A549 (cell line): ENCODE measurements at regions not wholly inside any gene's neighbourhood (a gene's known extent, or its start where the extent isn't known, plus 50 kb on each side); places are given as distances from the start of the nearest gene placed in this dataset.

Experiments used
- FOSB ChIP-seq: fragments of 250-450 bp; sonication (Bioruptor Pico); IDR thresholded peaks from 2 replicates; pipeline ENCODE4 v1.5.0; 2020; ENCODE audit warnings: mild to moderate bottlenecking, moderate library complexity
- SREBF2 ChIP-seq: fragments of 450-650 bp; IDR thresholded peaks from 2 replicates; pipeline ENCODE4 v1.6.1; 2014; ENCODE audit warnings: mild to moderate bottlenecking, moderate library complexity
- TF ChIP-seq, protein P1 (sequence below): fragments of >200 bp; sonication (Bioruptor Twin); formaldehyde crosslinking; IDR thresholded peaks from 3 replicates; pipeline ENCODE4 v1.5.1; 2016

DNA sequence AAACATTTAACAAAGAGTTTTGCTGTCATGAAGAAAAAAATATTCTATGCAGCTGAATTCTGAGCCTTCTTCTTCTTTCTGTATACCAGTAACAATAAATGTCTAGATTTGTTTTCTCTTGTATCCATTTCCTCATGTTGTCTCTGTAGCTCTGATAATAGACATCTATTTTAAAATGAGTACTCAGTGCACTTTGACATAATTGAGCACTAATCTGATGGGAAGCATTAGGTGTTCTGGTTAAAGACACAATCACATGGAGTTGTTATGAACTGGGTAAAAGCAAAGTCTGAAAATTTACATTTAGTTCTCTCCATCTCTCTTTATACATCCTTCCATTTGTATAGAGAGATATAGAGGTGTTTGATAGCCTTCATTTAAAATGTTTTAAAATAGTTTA lies 230.0 kb downstream of the BCHE start:
- TF ChIP-seq FOSB (CRISPR knock-in tag) (no peak), SREBF2 (no peak)
- TF ChIP-seq, protein P1, sequence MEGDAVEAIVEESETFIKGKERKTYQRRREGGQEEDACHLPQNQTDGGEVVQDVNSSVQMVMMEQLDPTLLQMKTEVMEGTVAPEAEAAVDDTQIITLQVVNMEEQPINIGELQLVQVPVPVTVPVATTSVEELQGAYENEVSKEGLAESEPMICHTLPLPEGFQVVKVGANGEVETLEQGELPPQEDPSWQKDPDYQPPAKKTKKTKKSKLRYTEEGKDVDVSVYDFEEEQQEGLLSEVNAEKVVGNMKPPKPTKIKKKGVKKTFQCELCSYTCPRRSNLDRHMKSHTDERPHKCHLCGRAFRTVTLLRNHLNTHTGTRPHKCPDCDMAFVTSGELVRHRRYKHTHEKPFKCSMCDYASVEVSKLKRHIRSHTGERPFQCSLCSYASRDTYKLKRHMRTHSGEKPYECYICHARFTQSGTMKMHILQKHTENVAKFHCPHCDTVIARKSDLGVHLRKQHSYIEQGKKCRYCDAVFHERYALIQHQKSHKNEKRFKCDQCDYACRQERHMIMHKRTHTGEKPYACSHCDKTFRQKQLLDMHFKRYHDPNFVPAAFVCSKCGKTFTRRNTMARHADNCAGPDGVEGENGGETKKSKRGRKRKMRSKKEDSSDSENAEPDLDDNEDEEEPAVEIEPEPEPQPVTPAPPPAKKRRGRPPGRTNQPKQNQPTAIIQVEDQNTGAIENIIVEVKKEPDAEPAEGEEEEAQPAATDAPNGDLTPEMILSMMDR = no peak
